Embryonic facial prominence (tissue), 1 donor: ENCODE measurements at regions not wholly inside any gene's neighbourhood (a gene's known extent, or its start where the extent isn't known, plus 50 kb on each side); places are given as distances from the start of the nearest gene placed in this dataset.

ENCODE experiments used
- DNase-seq: peaks from one replicate; pipeline ENCODE4 v3.0.0-alpha.2; 2016; ENCODE audit errors: extremely low spot score

- DNase-seq: no peak
Measured at GRCh38 chr18:38453880-38454279, 888.3 kb upstream of the CELF4 start.

- no peak for DNase-seq
Measured at GRCh38 chr18:38450876-38451275, 885.3 kb upstream of the CELF4 start.

- no peak for DNase-seq
Measured at GRCh38 chr18:38445804-38446145, 880.2 kb upstream of the CELF4 start.

- no peak for DNase-seq
Measured at GRCh38 chr18:38444971-38445803, 879.6 kb upstream of the CELF4 start.

- no peak for DNase-seq
Measured at GRCh38 chr18:38427736-38428135, 862.1 kb upstream of the CELF4 start.

- no peak for DNase-seq
Measured at GRCh38 chr18:38427234-38427633, 861.6 kb upstream of the CELF4 start.

GRCh38 chr18:38421872-38422615, 856.4 kb upstream of the CELF4 start:
- DNase-seq: no peak

- no peak for DNase-seq
Measured at GRCh38 chr18:38421021-38421420, 855.4 kb upstream of the CELF4 start.

- DNase-seq: no peak
Measured at GRCh38 chr18:38420611-38421010, 855.0 kb upstream of the CELF4 start.

- no peak for DNase-seq
Measured at GRCh38 chr18:38415811-38416210, 850.2 kb upstream of the CELF4 start.

- DNase-seq: no peak
Measured at GRCh38 chr18:38413193-38413592, 847.6 kb upstream of the CELF4 start.

GRCh38 chr18:38406607-38407006, 841.0 kb upstream of the CELF4 start:
- DNase-seq: no peak

- no peak for DNase-seq
Measured at GRCh38 chr18:38402509-38402908, 836.9 kb upstream of the CELF4 start.

- no peak for DNase-seq
Measured at GRCh38 chr18:38397094-38397493, 831.5 kb upstream of the CELF4 start.

GRCh38 chr18:38386146-38386545, 820.5 kb upstream of the CELF4 start:
- no peak for DNase-seq

GRCh38 chr18:38369772-38370690, 804.4 kb upstream of the CELF4 start:
- DNase-seq: no peak

- no peak for DNase-seq
Measured at GRCh38 chr18:38368886-38369285, 803.3 kb upstream of the CELF4 start.

GRCh38 chr18:38368246-38368645, 802.6 kb upstream of the CELF4 start:
- no peak for DNase-seq

GRCh38 chr18:38367473-38367872, 801.9 kb upstream of the CELF4 start:
- DNase-seq: no peak

GRCh38 chr18:38362286-38362792, 796.7 kb upstream of the CELF4 start:
- no peak for DNase-seq

- DNase-seq: no peak
Measured at GRCh38 chr18:38358805-38359657, 793.4 kb upstream of the CELF4 start.
